GM18909 (cell line): ENCODE measurements at regions not wholly inside any gene's neighbourhood (a gene's known extent, or its start where the extent isn't known, plus 50 kb on each side); places are given as distances from the start of the nearest gene placed in this dataset.

Experiments used
- ATAC-seq: cut with Tn5 transposase; IDR thresholded peaks from one replicate; pipeline ENCODE4 v1.9.1; 2021; ENCODE audit warnings: mild to moderate bottlenecking; ENCODE audit not compliant: unreplicated experiment, poor library complexity

DNA sequence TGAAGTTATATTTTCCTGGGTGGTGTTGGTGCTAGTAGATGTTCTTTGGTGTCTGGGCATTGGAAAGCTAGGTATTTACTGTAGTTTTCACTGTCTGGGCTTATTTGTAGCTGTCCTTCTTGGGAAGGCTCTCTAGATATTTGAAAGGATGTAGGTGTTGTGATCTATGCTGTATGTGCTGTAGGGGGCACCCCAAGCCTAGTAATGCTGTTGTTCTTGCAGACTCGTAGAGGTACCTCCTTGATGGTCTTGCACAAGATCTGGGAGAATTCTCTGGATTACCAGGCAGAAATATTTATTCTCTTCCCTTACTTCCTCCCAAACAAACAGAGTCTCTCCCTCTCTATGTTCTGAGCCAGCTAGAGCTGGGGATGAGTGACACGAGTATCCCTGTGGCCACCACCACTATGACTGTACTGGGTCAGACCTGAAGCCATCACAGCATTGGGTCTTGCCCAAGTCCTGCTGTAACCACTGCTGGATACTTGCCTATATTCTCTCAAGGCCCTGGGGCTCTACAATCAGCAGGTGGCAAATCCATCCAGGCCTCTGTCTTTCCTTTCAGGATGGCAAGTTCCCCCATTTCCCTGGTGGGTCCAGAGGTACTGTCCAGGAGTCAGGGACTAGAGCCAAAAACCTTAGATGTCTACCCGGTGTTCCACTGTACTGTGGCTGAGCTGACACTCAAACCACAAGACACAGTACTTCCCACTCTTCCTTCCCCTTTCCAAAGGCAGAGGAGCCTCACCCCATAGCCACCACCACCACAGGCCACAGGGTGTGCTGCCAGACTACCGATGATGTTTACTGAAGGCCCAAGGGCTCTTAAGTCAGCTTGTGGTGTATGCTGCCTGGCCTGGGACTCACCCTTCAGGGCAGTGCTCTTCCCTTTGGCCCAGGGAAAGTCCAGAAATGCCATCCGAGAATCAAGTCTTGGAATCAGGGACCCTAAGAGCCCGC, 195.2 kb upstream of the DPPA4 start:
- ATAC-seq, result no peak

- no peak for ATAC-seq
These were observed 208.4 kb upstream of the DPPA4 start for GRCh38 chr3:109545746-109546145.

GRCh38 chr3:109548192-109548938, 211.0 kb upstream of the DPPA4 start:
- ATAC-seq, result no peak

- no peak for ATAC-seq
These were observed 216.4 kb upstream of the DPPA4 start for GRCh38 chr3:109553591-109554371.

DNA sequence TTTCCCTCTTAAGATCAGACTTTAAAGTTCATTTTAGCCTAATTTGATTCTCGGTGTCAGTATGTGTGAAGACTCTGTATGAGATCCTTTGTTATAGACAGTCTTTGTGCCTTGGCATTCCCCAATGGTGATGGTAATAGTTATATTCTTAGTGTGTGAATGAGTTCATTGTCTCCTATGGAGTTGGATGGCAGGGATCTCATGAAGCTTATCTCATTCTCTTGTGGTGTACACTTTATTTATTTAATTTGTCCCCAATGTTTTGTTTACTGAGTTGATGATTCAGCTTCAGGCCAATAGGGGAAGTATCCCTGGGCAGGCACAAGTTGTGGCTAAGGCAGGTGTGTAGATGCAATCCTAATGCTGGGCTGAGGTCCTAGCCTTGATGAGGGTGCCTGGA, 222.0 kb upstream of the DPPA4 start:
- ATAC-seq, result no peak

DNA sequence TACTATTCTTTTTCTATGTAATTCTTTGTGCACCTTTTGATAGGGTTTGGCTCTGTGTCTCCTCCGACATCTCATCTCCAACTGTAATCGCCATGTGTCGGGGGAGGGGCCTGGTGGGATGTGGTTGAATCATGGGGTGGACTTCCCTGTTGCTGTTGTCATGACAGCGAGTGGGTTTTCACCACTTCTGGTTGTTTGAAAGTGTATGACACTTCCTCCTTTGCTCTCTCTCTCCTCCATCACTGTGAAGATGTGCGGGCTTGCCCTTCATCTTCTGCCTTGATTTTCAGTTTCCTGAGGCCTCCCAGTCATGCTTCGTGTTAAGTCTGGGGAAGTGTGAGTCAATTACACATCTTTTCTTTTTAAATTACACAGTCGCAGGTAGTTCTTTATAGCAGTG, 225.8 kb upstream of the DPPA4 start:
- ATAC-seq, result no peak

GRCh38 chr3:109569135-109569846, 231.9 kb upstream of the DPPA4 start:
- ATAC-seq, result no peak

DNA sequence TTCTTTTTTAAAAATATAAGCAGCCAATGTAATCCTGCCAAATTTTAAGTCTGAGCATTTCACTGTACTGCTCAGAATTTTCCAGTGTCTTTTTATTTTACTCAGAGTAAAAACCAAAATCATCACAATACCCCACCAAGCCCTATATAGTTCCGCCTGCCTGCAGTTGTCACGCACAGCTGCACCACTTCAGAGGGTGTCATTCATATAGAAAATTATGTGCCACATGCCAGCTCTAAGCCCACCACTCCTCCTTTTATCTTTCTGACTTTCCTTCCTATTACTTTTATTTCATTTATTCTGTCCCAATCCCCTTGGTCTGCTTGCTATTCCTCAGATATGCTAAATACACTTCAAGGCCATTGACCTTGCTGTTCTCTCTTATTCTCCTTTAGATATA, 233.1 kb upstream of the DPPA4 start:
- no peak for ATAC-seq

- no peak for ATAC-seq
These were observed 235.0 kb upstream of the DPPA4 start for GRCh38 chr3:109572301-109572700.

- no peak for ATAC-seq
These were observed 259.6 kb upstream of the DPPA4 start for GRCh38 chr3:109596991-109597390.

DNA sequence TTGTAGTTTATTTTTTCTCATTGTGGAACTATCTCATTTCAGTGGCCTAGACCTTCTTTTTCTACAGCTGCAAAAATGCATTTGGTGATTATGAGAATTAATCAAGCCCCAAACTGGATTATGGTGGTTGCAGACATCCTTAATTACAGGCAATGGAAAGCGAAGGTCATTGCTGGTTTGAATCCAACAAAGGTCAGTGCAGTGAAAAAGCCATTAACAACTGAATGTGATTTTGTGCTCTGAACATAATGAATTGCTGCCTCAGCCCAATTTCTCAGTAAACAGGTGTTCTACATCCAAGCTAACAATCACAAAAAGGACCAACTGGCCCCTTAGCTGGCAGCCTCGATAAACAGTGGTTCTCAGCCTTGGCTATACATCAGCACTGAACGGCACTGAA, 260.1 kb upstream of the DPPA4 start:
- no peak for ATAC-seq

DNA sequence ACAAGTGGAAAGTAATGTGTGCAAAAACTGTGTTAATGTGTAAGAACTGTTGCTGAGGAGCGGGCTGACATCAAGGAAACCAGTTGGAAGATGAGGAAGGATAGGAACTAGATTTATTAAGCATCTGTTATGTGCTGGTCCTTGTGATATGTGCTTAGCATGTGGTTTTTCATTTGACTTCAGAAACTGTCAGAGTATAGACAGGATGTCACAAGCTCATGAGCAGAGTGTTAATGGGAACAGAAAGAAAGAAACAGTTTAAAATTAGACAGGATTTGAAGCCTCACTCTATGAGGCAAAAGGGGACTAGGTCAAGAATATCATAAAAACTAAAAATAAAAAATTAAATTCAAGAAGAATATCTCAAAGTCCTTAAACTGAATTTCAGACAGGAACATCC, 270.6 kb upstream of the DPPA4 start:
- no peak for ATAC-seq

GRCh38 chr3:109608574-109608973, 271.2 kb upstream of the DPPA4 start:
- no peak for ATAC-seq

DNA sequence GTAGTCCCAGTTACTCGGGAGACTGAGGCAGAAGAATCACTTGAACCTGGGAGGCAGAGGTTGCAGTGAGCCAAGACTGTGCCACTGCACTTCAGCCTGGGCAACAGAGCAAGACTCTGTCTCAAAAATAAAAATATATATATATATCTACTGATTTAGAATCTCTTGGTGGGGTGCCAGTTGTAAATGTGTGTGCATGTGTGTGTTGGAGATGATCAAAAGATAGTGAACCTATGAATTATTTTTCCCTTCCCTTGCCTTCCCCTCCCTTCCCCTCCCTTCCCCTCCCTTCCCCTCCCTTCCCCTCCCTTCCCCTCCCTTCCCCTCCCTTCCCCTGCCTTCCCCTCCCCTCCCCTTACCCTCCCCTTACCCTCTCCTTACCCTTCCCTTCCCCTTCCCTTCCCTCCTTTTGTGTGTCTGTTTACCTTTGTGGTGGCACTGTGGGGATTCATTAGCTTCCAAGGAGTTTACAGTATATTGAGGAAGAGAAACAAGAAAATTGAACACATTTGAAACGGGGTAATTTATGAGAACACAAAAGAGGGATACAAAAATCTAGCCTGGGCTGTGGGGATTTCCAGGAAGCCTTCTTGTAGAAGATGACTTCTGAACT, 281.5 kb upstream of the DPPA4 start:
- no peak for ATAC-seq

DNA sequence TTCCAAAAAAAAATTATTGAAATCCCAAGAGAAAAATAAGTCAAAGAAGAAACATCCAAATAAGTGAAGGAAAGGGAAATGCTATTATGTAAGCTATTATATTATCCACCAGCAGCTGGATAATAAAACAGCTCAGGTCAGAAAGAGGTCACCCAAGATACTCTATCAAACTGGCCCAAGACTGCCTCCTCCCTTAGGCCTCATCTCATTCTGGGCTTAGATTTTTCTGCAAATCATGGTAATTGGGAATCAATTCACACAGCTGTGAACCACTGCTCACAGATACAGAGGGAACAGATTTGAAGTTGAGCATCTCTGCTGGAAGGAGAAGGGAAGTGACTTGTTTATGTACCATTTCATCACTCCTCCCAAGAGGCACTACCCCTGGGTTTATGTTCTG, 294.6 kb upstream of the DPPA4 start:
- ATAC-seq, result no peak

DNA sequence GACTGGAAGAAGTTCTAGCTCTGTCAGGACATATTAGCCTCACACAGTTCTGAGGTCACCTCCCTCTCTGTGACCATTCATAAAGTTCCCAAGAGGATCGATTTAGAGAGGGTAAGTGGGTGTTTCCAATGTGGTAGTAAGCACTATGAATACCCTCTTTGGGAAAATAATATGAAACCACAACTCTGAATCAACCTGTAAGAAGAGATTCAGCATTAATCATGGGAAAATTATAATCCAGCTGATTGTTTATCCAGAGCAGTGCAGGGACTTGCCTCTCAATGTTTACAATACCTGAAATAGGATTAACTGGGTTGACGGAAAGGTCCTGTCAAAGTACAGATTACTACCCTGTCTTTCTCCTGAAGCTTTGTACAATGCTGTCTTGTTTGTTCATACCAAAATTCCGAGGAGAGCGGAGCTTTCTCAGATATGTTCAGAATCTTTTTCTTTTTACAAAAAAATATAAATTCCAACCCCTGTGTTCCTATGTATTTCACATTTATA, 302.9 kb upstream of the DPPA4 start:
- no peak for ATAC-seq

DNA sequence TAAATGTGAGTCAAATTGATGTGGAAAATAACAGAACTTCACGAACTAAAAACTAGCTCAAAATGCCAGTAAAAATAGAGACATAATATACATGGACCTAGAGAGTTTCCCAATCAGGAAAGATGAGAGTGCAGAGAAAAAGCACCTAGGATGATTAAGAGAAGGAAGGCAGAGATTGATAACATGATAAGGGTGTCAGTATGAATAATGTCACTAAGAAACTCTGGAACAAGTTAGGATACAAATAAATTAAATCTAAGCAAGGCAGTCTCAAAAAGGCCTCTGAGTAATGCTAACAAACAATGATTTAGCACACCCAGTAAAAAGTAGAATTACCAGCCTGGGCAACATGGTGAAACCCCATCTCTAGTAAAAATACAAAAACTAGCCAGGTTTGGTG, 304.7 kb upstream of the DPPA4 start:
- no peak for ATAC-seq

DNA sequence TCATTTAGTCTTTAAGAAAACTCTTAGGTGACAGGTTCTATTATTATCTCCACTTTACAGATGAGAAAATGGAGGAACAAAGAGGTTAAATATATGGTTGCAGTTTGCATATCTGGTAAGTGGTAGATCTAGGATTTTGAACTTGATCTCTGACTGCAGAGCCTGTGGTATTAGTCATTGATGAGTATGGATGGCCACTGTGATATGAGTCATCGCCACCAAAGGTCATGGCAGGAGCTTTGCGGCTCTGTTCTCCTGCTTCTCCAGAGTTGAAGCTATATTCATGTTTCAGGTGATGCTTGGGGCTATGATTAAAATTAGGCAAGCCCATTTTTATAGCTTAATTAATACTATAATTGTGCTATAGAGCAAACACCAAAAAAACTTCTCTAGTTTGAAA, 306.2 kb upstream of the DPPA4 start:
- ATAC-seq, result no peak

- no peak for ATAC-seq
These were observed 307.0 kb upstream of the DPPA4 start for GRCh38 chr3:109644332-109644731.

DNA sequence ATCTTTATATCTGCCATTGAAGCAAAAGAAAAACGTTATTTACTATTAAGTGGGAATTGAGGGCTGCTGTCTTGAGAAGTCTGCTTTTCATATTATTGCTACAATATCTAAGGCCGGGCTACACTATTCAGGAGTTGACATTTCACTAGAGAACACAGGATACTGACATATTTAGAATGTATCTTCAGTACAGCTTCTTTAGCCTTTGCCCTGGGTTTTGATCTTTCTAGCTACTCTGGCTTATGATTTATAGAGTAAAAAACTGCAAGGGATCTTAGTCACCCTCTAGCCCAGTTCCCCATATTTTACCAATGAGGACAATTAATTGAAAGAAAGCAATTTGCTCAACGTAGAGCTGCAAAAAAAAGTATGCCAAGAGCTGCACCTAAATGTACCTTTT, 307.4 kb upstream of the DPPA4 start:
- ATAC-seq, result no peak
